CD4-positive, CD25-positive, alpha-beta regulatory T cell (primary cell): ENCODE measurements at regions not wholly inside any gene's neighbourhood (a gene's known extent, or its start where the extent isn't known, plus 50 kb on each side); places are given as distances from the start of the nearest gene placed in this dataset.
"Not testable (repeated sequence)": the region's sequence is repeated elsewhere in the genome, so short reads cannot be mapped to it uniquely, and the experiment has no call there.

ENCODE experiments used
- ATAC-seq, 2 donors: fragments of 150-1000 bp; cut with Tn5 transposase; one replicate each; pipeline ENCODE4 v1.10.0; 2021; ENCODE audit warnings: low read depth in 2 of 2, moderate number of reproducible peaks in 2 of 2, moderate library complexity in 1 of 2
- DNase-seq, 3 donors: peaks; one replicate each; pipeline versions ENCODE4 v3.0.0 to v3.0.0-alpha.2; 2012 to 2022; ENCODE audit warnings: mixed read lengths in 1 of 3
- H3K27ac ChIP-seq: one replicate; pipeline ENCODE4 v1.7.0; 2013; ENCODE audit warnings: mild to moderate bottlenecking, low read length; ENCODE audit not compliant: insufficient read depth, poor library complexity, severe bottlenecking
- H3K27me3 ChIP-seq: one replicate; pipeline ENCODE4 v1.7.0; 2013; ENCODE audit warnings: low read length; ENCODE audit not compliant: control insufficient read depth, insufficient read depth
- H3K36me3 ChIP-seq: one replicate; pipeline ENCODE4 v1.7.0; 2013; ENCODE audit warnings: mild to moderate bottlenecking, low read length, moderate library complexity; ENCODE audit not compliant: control insufficient read depth, insufficient read depth
- H3K4me1 ChIP-seq: 2 replicates; pipeline ENCODE4 v1.7.0; 2013; ENCODE audit warnings: mild to moderate bottlenecking, low read length; ENCODE audit not compliant: insufficient read depth, control insufficient read depth, poor library complexity, severe bottlenecking
- H3K4me3 ChIP-seq: one replicate; pipeline ENCODE4 v1.7.0; 2013; ENCODE audit warnings: low read depth, mild to moderate bottlenecking, low read length, moderate library complexity
- H3K9me3 ChIP-seq, 2 experiments: 1 replicate in 1 of 2; 2 replicates in 1 of 2; pipeline ENCODE4 v1.7.0; 2013; ENCODE audit warnings: low read length in 2 of 2, mild to moderate bottlenecking in 1 of 2, moderate library complexity in 1 of 2; ENCODE audit not compliant: control insufficient read depth in 2 of 2
- H3K27ac Mint-ChIP-seq, 3 donors: one replicate each; pipeline ENCODE4 v1.8.0; 2020 to 2022; ENCODE audit warnings: mild to moderate bottlenecking in 3 of 3, mixed read lengths in 3 of 3, moderate library complexity in 2 of 3
- H3K27me3 Mint-ChIP-seq: one replicate; pipeline ENCODE4 v1.8.0; 2022; ENCODE audit warnings: mild to moderate bottlenecking, mixed read lengths
- H3K36me3 Mint-ChIP-seq: one replicate; pipeline ENCODE4 v1.8.0; 2020; ENCODE audit warnings: mixed read lengths
- H3K4me1 Mint-ChIP-seq, 4 donors: one replicate each; pipeline ENCODE4 v1.8.0; 2020 to 2022; ENCODE audit warnings: mixed read lengths in 4 of 4, mild to moderate bottlenecking in 1 of 4
- H3K4me3 Mint-ChIP-seq, 4 donors: one replicate each; pipeline ENCODE4 v1.8.0; 2020 to 2022; ENCODE audit warnings: mild to moderate bottlenecking in 4 of 4, mixed read lengths in 4 of 4, moderate library complexity in 3 of 4
- H3K9me3 Mint-ChIP-seq, 7 donors: one replicate each; pipeline ENCODE4 v1.8.0; 2020 to 2022; ENCODE audit warnings: mixed read lengths in 7 of 7, mild to moderate bottlenecking in 3 of 7, moderate library complexity in 2 of 7

DNA sequence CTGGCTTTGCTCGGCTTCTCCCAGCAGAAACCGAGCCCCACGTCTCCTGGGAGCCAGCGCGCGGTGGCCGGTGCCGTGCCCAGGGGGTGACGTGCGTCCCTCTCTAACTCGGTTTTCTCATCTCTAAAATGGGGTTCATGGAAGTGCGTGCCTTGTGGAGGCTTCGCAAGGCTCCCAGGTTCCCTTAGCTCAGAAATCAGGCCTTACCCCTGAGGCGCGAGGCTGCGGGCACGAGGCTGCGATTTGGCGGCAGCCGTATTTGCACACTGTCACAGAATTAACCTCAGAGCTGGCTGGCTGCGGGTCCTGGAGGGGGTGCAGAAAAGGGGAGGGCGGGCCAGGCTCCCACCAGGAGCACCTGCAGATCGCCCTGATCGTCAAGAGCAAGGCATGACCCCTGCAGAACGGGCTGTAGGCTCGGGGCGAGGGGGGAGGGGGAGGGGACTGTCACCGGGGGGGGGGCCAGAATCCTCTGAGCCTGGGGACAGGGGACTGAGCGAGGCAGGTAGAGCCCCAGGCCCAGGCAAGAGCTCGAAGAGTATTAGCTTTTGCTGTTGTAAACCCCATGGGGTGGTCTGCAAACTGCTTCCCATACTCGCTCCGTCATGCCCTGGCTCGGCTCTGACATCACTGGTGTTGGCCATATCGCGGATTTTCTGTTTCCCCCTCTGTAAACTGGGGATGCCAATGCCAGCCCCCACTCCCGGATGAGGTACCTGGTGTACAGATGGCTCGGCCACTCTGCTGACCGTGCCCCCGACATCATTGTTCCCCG, 62.2 kb downstream of the CCNE1 start:
- Mint-ChIP-seq H3K4me3 (peak overlapping the region in 2 of 4 donors; percentile 56 to 72), H3K4me1 (peaks cover 0 to 17% (median 1%) of the 10 kb centered on the region in 4 donors), H3K27ac (no peak overlapping the region), H3K9me3 (peaks cover 0 to 4% (median 0%) of the 10 kb centered on the region in 7 donors), H3K36me3 (no peaks in the 10 kb centered on the region), H3K27me3 (peaks cover 35% of the 10 kb centered on the region)
- H3K36me3 ChIP-seq, result no peaks in the 10 kb centered on the region
- H3K9me3 ChIP-seq, result no peaks in the 10 kb centered on the region
- DNase-seq (no peak), ATAC-seq (no peak)
- H3K27ac ChIP-seq, result no peak overlapping the region
- H3K4me3 ChIP-seq, result no peak overlapping the region
- peaks cover 16% of the 10 kb centered on the region for H3K4me1 ChIP-seq
- peaks cover 5% of the 10 kb centered on the region for H3K27me3 ChIP-seq

DNA sequence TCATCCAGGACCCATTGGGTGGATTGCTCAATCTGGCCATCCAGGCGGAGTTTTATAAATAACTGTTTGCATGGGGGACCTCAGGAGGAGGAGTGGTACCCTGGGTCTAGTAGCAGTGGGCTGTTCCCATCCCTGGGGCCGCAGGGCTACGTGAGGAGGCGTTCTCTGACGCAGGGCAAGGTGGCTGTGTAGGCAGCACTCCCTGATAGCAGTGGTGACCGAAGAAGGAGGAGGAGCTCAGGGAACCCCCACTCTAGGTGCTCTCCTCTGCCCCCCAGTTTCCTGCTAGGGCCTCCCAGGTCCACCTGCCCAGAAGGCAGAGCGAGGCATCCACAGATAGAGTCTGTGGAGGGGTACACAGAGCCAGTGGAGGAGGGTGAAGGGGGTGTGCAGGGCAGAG, 64.1 kb downstream of the CCNE1 start:
- DNase-seq (no peak), ATAC-seq (no peak)
- H3K4me1 ChIP-seq, result peaks cover 16% of the 10 kb centered on the region
- no peak overlapping the region for H3K27ac ChIP-seq
- peaks cover 28% of the 10 kb centered on the region for H3K27me3 Mint-ChIP-seq
- peak overlapping the region in 1 of 4 donors; percentile 63 for H3K4me3 Mint-ChIP-seq
- H3K9me3 ChIP-seq, result no peaks in the 10 kb centered on the region
- H3K4me3 ChIP-seq, result no peak overlapping the region
- H3K27ac Mint-ChIP-seq, result peak overlapping the region in 1 of 3 donors; percentile 45
- peaks cover 0 to 2% (median 0%) of the 10 kb centered on the region in 7 donors for H3K9me3 Mint-ChIP-seq
- peaks cover 3% of the 10 kb centered on the region for H3K27me3 ChIP-seq
- H3K36me3 Mint-ChIP-seq, result no peaks in the 10 kb centered on the region
- peaks cover 0 to 17% (median 1%) of the 10 kb centered on the region in 4 donors for H3K4me1 Mint-ChIP-seq
- no peaks in the 10 kb centered on the region for H3K36me3 ChIP-seq

DNA sequence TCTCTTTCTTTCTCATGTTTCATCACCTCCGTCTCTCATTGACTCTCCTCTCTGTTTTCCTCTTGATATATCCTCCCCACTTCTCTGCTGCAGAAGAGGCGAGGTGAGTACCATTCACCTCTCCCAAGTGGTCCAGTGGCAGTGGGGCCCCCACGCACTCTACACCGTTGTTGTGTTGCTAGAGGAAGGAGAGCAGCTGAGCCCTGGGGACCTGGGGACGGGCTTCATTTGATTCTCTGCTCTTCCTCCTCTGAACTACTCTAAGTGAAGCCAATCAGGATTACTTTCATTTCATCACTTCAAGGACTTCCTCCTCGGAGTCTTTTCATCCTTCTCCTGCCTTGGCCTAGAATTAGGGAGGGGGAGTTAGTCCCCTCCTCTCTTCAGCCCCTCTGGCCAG, 64.6 kb downstream of the CCNE1 start:
- ATAC-seq (no peak), DNase-seq (no peak)
- Histone ChIP-seq H3K4me1 (peaks cover 16% of the 10 kb centered on the region), H3K9me3 (no peaks in the 10 kb centered on the region), H3K27ac (no peak overlapping the region), H3K27me3 (peaks cover 2% of the 10 kb centered on the region), H3K4me3 (no peak overlapping the region), H3K36me3 (no peaks in the 10 kb centered on the region)
- H3K36me3 Mint-ChIP-seq, result no peaks in the 10 kb centered on the region
- peak overlapping the region in 2 of 4 donors; percentile 38 to 63 for H3K4me3 Mint-ChIP-seq
- peak overlapping the region in 1 of 3 donors; percentile 45 for H3K27ac Mint-ChIP-seq
- peaks cover 28% of the 10 kb centered on the region for H3K27me3 Mint-ChIP-seq
- H3K4me1 Mint-ChIP-seq, result peaks cover 0 to 14% (median 1%) of the 10 kb centered on the region in 4 donors
- peaks cover 0 to 2% (median 0%) of the 10 kb centered on the region in 7 donors for H3K9me3 Mint-ChIP-seq

DNA sequence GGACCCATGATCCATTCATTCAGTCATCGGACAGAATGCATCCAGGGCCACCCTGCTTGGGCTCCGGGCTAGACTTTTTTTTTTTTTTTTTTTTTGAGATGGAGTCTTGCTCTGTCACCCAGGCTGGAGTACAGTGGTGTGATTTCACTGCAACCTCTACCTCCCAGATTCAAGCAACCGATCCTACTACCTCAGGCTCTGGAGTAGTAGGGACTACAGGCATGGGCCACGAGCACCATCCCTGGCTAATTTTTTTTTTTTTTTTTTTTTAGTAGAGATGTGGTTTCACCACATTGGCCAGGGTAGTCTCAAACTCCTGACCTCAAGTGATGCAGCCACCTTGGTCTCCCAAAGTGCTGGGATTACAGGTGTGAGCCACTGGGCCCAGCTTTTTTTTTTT, 65.1 kb downstream of the CCNE1 start:
- H3K27ac ChIP-seq, ATAC-seq, H3K4me3 ChIP-seq, H3K36me3 ChIP-seq, H3K9me3 ChIP-seq, H3K27me3 ChIP-seq, H3K36me3 Mint-ChIP-seq, H3K9me3 Mint-ChIP-seq, DNase-seq, H3K27ac Mint-ChIP-seq: not testable (repeated sequence)
- Mint-ChIP-seq H3K4me3 (peak overlapping the region in 1 of 4 donors; percentile 38), H3K4me1 (peaks cover 0 to 13% (median 1%) of the 10 kb centered on the region in 4 donors), H3K27me3 (peaks cover 24% of the 10 kb centered on the region)
- peaks cover 16% of the 10 kb centered on the region for H3K4me1 ChIP-seq

DNA sequence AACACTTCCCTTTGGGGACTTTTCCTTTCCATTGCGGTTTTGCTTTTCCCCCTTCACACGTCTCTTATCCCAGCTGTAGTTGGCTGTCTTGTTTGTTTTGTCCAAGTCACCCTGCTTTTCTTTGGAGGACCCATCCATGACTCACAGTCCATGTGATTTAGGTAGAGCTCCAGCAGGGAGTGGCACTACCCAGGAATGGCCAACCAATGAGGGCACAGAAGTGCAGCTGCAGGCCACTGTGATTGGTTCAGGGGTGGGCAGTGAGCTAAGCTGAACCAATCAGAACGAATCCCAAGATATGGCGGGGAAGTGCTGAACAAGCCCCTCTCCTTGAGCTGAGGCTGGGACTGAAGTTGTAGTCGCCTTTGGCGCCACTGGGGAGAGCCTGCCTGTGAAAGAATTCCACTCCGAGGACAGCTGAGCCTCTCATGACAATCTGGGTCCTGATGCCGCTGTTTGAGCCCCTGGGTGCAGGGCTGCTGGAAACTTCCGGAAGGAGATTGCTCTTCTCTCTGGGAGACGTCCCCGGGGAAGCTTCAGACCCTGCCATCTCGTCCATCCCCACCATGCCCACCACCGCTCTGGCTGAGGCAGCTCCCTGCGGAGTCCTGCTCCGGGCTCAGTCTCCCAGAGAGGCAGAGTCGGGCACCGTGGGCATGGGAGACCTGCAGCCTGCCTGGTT, 62.9 kb upstream of the URI1 start:
- Histone ChIP-seq H3K27ac (no peak overlapping the region), H3K36me3 (no peaks in the 10 kb centered on the region), H3K9me3 (no peaks in the 10 kb centered on the region), H3K4me3 (no peak overlapping the region), H3K27me3 (peaks cover 2% of the 10 kb centered on the region), H3K4me1 (no peaks in the 10 kb centered on the region)
- no peak for DNase-seq
- no peak overlapping the region for H3K4me3 Mint-ChIP-seq
- H3K27me3 Mint-ChIP-seq, result peaks cover 21% of the 10 kb centered on the region
- no peaks in the 10 kb centered on the region for H3K36me3 Mint-ChIP-seq
- peaks cover 0 to 3% (median 1%) of the 10 kb centered on the region in 4 donors for H3K4me1 Mint-ChIP-seq
- H3K27ac Mint-ChIP-seq, result no peak overlapping the region
- H3K9me3 Mint-ChIP-seq, result no peaks in the 10 kb centered on the region
- no peak for ATAC-seq

DNA sequence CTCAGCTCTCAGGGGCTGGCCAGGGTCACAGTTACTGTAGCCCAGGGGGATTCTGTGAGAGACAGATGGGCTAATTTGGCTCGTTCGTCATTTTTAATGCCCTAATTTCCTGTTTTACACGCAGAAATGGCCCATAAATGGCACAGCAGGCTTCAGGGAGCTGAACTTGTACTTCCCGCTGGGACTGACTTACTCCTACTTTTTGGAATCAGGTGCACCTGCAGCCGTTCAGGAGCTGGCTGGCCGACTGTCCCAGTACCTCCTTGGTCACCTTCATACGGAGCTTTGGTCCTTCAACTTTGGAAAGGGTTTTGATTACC, 62.4 kb upstream of the URI1 start:
- H3K27ac ChIP-seq, result no peak overlapping the region
- Mint-ChIP-seq H3K4me3 (no peak overlapping the region), H3K9me3 (no peaks in the 10 kb centered on the region), H3K27ac (no peak overlapping the region), H3K36me3 (no peaks in the 10 kb centered on the region), H3K4me1 (peaks cover 0 to 3% (median 1%) of the 10 kb centered on the region in 4 donors), H3K27me3 (peaks cover 21% of the 10 kb centered on the region)
- peaks cover 2% of the 10 kb centered on the region for H3K27me3 ChIP-seq
- no peaks in the 10 kb centered on the region for H3K9me3 ChIP-seq
- no peaks in the 10 kb centered on the region for H3K4me1 ChIP-seq
- no peak for DNase-seq
- no peak for ATAC-seq
- H3K36me3 ChIP-seq, result no peaks in the 10 kb centered on the region
- H3K4me3 ChIP-seq, result no peak overlapping the region

DNA sequence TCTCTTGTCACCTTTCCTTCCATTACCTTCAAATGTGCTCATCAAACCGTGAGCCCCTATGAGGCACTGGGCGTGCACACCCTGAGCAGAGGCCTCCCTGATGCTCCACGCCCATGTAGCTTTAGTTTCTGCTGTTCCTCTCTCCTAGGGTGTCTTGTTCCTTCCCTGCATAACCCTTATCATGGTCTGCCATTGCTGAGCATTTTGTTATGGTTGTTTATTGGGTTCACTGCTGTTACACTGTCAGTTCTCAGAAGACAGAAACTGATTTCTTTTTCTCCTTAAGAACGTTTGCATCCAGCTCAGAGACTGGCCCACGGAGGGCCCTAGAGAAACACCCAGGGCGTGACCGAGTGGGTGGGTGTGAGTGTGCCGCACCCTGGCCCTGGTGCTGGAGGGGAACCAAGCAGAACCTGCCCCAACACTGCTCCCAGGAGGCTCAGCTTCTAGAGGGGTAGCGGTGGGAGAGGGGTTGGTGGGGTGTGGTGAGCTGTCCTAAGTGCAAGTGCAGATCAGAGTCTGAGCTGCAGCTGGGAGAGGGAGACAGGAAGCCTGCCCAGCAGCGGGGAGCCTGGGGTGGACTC, 61.4 kb upstream of the URI1 start:
- peaks cover 21% of the 10 kb centered on the region for H3K27me3 Mint-ChIP-seq
- Histone ChIP-seq H3K27ac (no peak overlapping the region), H3K4me3 (no peak overlapping the region), H3K4me1 (no peaks in the 10 kb centered on the region), H3K27me3 (peaks cover 2% of the 10 kb centered on the region), H3K36me3 (no peaks in the 10 kb centered on the region), H3K9me3 (no peaks in the 10 kb centered on the region)
- no peak for ATAC-seq
- H3K4me1 Mint-ChIP-seq, result peaks cover 0 to 3% (median 1%) of the 10 kb centered on the region in 4 donors
- H3K36me3 Mint-ChIP-seq, result no peaks in the 10 kb centered on the region
- no peak overlapping the region for H3K27ac Mint-ChIP-seq
- no peak for DNase-seq
- no peaks in the 10 kb centered on the region for H3K9me3 Mint-ChIP-seq
- H3K4me3 Mint-ChIP-seq, result no peak overlapping the region
